Fibroblast of the aortic adventitia (primary cell): ENCODE measurements at regions not wholly inside any gene's neighbourhood (a gene's known extent, or its start where the extent isn't known, plus 50 kb on each side); places are given as distances from the start of the nearest gene placed in this dataset.
A peak's percentile ranks its signal among the peaks of the same experiment; 100 is the strongest.

Experiments
- DNase-seq: peaks from one replicate; pipeline ENCODE4 v3.0.0-alpha.2; 2010; ENCODE audit warnings: low read depth
- H3K4me3 ChIP-seq: 2 replicates; pipeline ENCODE4 v1.5.1; 2011; ENCODE audit warnings: low read depth, mild to moderate bottlenecking, control low read depth, low read length, moderate library complexity
- TF ChIP-seq, protein P1 (sequence below): IDR thresholded peaks from 2 replicates; pipeline ENCODE4 v1.5.1; 2011; ENCODE audit warnings: mild to moderate bottlenecking, low read length, control low read depth, inconsistent platforms; ENCODE audit not compliant: insufficient read depth

DNA sequence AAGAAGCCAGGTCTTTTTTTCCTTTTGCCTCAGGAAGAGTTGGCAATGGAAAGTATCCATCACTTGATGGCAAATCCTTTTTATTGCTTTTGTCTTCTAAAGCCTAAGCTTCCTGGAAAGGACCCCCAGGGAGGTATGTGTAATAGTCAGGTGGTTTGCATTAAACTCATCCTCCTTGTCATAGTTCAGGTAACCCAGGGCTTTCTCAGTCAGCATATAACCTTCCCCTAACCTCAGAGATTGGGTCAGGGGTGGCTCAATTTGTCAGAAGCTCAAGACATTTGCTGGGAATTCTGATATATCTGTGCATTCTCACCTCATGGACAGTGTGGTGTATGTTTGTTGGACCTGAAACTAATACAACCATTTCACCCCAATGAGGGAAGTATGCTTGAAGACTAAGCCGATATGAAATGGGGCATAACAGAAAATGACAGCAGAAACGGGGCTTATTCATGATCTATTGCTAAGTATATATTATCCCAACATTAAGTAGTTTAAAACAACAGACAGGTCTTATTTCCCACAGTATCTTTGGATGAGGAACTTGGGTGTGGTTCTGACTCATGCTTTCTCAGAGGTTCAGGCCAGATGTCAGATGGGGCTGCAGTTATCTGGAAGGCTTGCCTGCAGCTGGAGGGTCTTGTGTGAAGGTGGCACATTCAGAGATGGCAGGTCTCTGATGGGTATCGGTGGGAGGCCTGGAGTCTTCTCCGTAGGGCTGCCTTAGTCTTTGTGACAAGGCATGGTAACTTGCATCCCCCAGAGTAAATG, 135.8 kb upstream of the SPON1 start:
- no peak overlapping the region for H3K4me3 ChIP-seq
- peak; percentile 12 for DNase-seq
- TF ChIP-seq, protein P1, sequence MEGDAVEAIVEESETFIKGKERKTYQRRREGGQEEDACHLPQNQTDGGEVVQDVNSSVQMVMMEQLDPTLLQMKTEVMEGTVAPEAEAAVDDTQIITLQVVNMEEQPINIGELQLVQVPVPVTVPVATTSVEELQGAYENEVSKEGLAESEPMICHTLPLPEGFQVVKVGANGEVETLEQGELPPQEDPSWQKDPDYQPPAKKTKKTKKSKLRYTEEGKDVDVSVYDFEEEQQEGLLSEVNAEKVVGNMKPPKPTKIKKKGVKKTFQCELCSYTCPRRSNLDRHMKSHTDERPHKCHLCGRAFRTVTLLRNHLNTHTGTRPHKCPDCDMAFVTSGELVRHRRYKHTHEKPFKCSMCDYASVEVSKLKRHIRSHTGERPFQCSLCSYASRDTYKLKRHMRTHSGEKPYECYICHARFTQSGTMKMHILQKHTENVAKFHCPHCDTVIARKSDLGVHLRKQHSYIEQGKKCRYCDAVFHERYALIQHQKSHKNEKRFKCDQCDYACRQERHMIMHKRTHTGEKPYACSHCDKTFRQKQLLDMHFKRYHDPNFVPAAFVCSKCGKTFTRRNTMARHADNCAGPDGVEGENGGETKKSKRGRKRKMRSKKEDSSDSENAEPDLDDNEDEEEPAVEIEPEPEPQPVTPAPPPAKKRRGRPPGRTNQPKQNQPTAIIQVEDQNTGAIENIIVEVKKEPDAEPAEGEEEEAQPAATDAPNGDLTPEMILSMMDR = no peak

DNA sequence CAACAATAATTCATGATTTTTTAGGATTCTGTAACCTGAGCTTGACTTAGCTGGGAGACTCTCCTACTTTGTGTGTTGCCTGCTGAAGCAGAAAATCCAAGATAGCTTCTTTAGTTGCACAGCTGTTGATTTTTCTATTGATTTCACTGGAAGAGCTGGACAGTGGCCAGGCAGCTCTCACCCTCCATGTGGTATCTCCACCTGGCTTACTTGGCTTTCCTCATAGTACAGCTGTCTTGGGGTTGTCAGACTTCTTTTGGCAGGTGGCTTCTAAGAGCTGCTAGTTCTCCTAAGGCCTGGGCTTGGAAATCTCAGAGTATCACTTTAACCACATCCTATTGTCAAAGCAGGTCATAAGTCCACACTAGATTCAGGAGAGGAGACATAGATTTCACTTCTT, 130.8 kb upstream of the SPON1 start:
- H3K4me3 ChIP-seq = no peak overlapping the region
- TF ChIP-seq, protein P1 = no peak
- no peak for DNase-seq

DNA sequence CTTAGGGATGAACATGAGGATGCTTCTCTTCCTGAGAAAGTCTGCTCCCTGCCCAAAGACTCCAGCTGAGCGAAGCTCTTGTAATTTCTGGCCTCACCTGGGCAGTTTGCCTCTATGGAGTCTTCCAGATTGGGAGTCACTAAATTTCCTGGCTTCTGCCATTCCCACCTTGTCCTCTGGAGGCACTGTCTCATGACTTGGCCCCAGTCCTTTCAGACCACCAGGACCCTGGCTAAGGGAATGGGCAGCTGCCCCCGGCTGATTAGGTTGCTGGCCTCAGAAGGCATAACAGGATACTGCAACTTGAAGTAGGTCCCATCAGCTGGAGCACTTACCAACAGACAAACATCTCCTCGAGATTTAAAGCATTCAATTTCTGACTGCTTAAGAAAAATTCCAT, 128.1 kb upstream of the SPON1 start:
- TF ChIP-seq, protein P1 = peak; percentile 27
- H3K4me3 ChIP-seq = no peak overlapping the region
- DNase-seq = no peak

DNA sequence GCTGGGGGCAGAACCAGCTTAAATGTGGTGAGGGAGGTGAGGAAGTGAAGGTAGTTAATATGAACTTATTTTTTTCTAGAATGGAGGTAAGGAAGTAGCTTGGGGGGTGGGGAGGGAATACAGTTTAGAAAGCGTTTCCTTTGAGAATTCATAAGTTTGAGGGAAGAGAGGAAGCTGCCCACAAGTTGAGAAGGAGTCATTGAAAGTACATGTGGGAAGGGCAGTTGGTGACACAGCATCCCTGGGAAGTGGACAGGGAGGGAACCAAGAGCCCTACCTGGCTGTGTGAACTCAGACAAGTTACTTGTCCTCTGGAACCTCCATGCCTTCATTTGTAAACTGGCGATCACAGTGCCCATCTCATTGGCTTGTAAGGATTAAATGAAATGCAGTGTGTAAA, 125.9 kb upstream of the SPON1 start:
- H3K4me3 ChIP-seq = no peak overlapping the region
- no peak for DNase-seq
- TF ChIP-seq, protein P1 = no peak

DNA sequence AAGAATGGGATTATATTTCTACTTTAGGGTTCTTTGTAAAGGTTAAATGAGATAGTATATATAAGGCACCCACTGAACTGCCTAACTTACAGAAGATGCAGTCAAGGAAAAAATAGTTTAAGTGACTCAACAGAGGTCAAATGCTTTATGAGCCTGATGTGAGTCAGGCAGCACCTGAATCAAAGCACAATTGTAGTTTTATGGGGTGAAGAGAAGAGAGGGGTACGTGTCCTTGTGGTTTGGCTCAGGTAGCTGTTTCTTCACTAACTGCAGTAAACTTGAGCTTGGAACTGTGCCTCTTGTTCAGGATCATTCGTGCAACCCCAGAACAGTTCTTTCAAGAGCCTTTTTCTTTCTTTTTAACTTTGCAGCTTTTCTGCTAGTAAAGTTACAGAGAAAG, 125.2 kb upstream of the SPON1 start:
- TF ChIP-seq, protein P1 = no peak
- peak; percentile 26 for DNase-seq
- H3K4me3 ChIP-seq = no peak overlapping the region

DNA sequence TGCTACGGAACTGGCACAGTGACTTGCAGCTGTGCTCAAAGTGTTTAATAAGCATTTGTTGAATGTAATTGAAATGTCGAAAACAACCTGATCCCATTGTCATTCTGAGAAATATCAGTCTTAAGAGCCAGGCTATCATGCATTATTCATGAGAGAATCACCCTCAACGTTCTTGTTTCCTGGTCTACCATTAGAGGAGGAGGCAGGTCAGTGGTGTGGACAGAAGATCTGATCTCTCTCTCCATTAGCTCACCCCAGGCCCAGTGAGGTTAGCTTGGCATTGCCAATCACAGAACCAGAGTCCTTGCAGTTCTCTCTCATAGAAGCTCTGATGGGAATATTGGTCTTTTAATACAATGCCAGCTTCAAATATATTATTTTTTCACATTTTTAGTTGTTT, 121.1 kb upstream of the SPON1 start:
- TF ChIP-seq, protein P1 = no peak
- no peak for DNase-seq
- no peak overlapping the region for H3K4me3 ChIP-seq

DNA sequence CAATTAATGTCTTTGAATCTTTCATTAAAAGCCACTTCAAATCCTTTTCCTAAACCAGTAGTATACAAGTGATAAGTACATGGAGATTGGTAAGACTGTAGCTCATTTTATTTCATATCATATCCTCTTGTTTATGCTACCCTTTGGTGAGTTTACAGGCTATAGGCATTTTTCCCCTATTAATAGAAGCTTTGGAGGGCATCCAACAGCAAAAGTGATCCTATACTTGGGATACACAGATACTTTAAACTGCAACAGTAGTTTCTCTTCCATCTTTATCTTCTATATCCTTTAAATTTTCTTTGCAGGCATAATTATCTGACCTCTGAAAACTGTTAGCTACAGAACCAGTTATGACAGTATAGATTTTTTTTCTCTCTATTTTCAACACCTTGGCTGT, 114.5 kb upstream of the SPON1 start:
- TF ChIP-seq, protein P1 = no peak
- no peak for DNase-seq
- H3K4me3 ChIP-seq = no peak overlapping the region
